Skeletal muscle satellite cell (primary cell): ENCODE measurements at regions not wholly inside any gene's neighbourhood (a gene's known extent, or its start where the extent isn't known, plus 50 kb on each side); places are given as distances from the start of the nearest gene placed in this dataset.
"Not testable (repeated sequence)": the region's sequence is repeated elsewhere in the genome, so short reads cannot be mapped to it uniquely, and the experiment has no call there.

ENCODE experiments used
- H3K27me3 ChIP-seq: 2 replicates; pipeline ENCODE4 v1.7.0; 2013; ENCODE audit warnings: low read length; ENCODE audit not compliant: control insufficient read depth, insufficient read depth
- H3K36me3 ChIP-seq: 2 replicates; pipeline ENCODE4 v1.7.0; 2013; ENCODE audit warnings: mild to moderate bottlenecking, control low read depth, low read length; ENCODE audit not compliant: insufficient read depth
- H3K4me1 ChIP-seq: 2 replicates; pipeline ENCODE4 v1.7.0; 2013; ENCODE audit warnings: low read length; ENCODE audit not compliant: control insufficient read depth, insufficient read depth
- H3K4me2 ChIP-seq: 2 replicates; pipeline ENCODE4 v1.7.0; 2013; ENCODE audit warnings: mild to moderate bottlenecking, low read length
- H3K4me3 ChIP-seq: 2 replicates; pipeline ENCODE4 v1.7.0; 2013; ENCODE audit warnings: low read length
- H3K9ac ChIP-seq: 2 replicates; pipeline ENCODE4 v1.7.0; 2013; ENCODE audit warnings: mild to moderate bottlenecking, low read depth, low read length, moderate library complexity
- H3K9me3 ChIP-seq: replicated peaks from 2 replicates; pipeline ENCODE4 v1.7.0; 2013; ENCODE audit warnings: mild to moderate bottlenecking, control low read depth, low read length

DNA sequence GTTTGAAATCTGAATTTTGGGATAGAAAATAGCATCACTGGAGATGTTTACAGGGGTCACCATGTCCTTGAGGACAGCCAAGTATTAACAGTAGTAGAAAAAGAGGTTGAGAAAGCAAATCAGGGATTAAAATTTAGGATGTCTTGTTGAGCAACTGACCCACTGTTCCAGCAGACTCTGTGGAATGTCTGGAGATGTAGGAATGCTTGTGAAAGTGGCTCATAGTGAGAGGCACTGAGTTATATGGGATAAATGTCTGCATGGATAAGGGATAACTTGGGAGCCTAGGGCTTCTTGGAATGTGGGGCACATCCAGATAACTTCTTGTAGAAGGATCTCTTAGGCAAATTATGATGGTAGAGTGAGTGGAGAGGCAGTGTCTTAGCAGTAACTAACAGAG lies 495.0 kb downstream of the TMX3 start:
- H3K27me3 ChIP-seq: no peaks in the 10 kb centered on the region
- H3K9ac ChIP-seq: no peak overlapping the region
- H3K4me1 ChIP-seq: peaks cover 11% of the 10 kb centered on the region
- H3K9me3 ChIP-seq: no peaks in the 10 kb centered on the region
- no peaks in the 10 kb centered on the region for H3K36me3 ChIP-seq
- no peak overlapping the region for H3K4me2 ChIP-seq
- H3K4me3 ChIP-seq: no peak overlapping the region

- no peaks in the 10 kb centered on the region for H3K36me3 ChIP-seq
- no peaks in the 10 kb centered on the region for H3K9me3 ChIP-seq
- H3K4me3 ChIP-seq: no peak overlapping the region
- no peak overlapping the region for H3K9ac ChIP-seq
- H3K4me1 ChIP-seq: peaks cover 11% of the 10 kb centered on the region
- no peak overlapping the region for H3K4me2 ChIP-seq
- no peaks in the 10 kb centered on the region for H3K27me3 ChIP-seq
Observed at GRCh38 chr18:68219274-68219673, 495.6 kb downstream of the TMX3 start.

GRCh38 chr18:68215931-68216330 lies 499.0 kb downstream of the TMX3 start:
- peak overlapping the region; percentile 30 for H3K9ac ChIP-seq
- H3K4me1 ChIP-seq: peaks cover 11% of the 10 kb centered on the region
- no peak overlapping the region for H3K4me2 ChIP-seq
- H3K4me3 ChIP-seq: no peak overlapping the region
- no peaks in the 10 kb centered on the region for H3K36me3 ChIP-seq
- H3K9me3 ChIP-seq: no peaks in the 10 kb centered on the region
- H3K27me3 ChIP-seq: no peaks in the 10 kb centered on the region

DNA sequence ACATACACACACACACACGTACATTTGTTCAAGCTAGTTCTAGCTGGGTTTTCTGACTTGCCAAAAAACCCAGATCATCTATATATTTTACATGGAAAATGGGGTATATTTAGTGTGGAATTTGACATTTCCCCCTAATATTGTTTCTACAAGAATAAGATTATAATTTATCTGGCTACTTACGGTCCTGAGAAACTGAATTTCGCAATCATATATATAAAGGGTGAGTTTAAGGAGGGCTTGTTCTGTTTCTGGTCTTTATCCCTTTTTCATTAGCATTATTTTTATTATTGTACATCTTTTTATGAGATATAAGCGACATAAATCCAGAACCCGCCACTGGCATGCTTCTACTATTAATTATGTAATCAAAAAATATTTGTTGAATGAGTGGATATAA lies 528.9 kb downstream of the TMX3 start:
- H3K4me3 ChIP-seq: no peak overlapping the region
- no peaks in the 10 kb centered on the region for H3K27me3 ChIP-seq
- H3K36me3 ChIP-seq: no peaks in the 10 kb centered on the region
- H3K9me3 ChIP-seq: no peaks in the 10 kb centered on the region
- H3K9ac ChIP-seq: no peak overlapping the region
- H3K4me2 ChIP-seq: no peak overlapping the region
- H3K4me1 ChIP-seq: no peaks in the 10 kb centered on the region

DNA sequence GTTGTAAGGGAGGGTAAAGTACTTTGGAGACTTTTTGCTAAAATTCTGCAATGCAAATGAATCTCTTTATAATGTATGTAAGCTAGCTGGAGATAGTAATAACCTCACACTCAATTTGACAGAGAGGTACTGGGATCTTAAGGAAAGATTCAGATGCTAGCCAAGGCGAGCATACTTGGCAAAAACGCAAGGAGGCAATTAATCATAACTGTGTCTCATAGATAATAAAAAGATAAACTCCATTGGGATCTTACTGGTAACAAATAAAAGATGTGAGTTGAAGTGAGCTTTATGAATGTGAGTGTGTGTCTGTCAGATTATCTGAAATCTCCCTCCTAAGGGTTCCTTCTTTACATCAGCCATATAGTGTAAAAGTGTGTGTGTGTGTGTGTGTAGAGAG lies 533.0 kb downstream of the TMX3 start:
- no peak overlapping the region for H3K4me2 ChIP-seq
- no peak overlapping the region for H3K4me3 ChIP-seq
- no peaks in the 10 kb centered on the region for H3K36me3 ChIP-seq
- no peaks in the 10 kb centered on the region for H3K9me3 ChIP-seq
- H3K4me1 ChIP-seq: peaks cover 17% of the 10 kb centered on the region
- no peak overlapping the region for H3K9ac ChIP-seq
- H3K27me3 ChIP-seq: no peaks in the 10 kb centered on the region

DNA sequence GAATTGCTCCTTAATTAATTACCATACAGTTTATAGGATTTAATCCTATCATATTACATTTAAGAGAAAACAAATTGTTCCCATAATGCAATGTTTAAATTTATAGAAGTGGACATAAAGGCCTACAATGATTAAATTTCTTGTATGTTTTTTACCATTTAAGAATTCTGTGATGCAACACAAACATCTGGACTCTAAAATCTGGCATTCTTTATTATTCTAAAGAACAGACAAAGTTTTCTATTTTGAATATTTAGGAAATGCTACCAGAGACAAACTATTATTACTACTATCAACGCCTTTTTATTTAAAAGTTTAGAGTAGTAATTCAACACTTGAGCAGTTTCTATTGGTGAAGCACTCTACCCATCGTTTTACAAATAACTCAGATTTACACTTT lies 535.1 kb downstream of the TMX3 start:
- Histone ChIP-seq H3K4me2 (no peak overlapping the region), H3K27me3 (no peaks in the 10 kb centered on the region), H3K4me1 (peaks cover 17% of the 10 kb centered on the region), H3K4me3 (no peak overlapping the region), H3K9me3 (no peaks in the 10 kb centered on the region), H3K9ac (no peak overlapping the region), H3K36me3 (no peaks in the 10 kb centered on the region)

DNA sequence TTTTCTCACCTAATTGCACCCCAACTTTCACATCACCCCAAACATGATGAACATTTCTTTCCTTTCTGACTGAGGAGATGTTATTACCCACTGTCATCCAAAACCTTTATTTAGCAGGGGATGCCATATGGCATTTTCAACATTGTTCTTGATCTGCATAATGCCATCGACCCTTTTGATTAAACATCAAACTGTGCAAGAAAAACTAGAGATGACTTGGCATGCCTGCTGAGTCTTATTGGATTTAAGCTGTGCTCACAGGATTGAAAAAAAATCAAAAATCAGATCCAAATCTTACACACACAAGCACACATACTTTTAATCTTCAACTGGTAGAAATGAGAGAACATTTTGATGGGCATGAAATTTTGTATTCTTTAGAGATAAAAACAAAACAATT lies 536.0 kb downstream of the TMX3 start:
- Histone ChIP-seq H3K4me3 (no peak overlapping the region), H3K4me1 (peaks cover 17% of the 10 kb centered on the region), H3K9me3 (no peaks in the 10 kb centered on the region), H3K36me3 (no peaks in the 10 kb centered on the region), H3K4me2 (no peak overlapping the region), H3K27me3 (no peaks in the 10 kb centered on the region), H3K9ac (peak overlapping the region; percentile 34)

GRCh38 chr18:68177807-68178702 lies 536.9 kb downstream of the TMX3 start:
- peaks cover 17% of the 10 kb centered on the region for H3K4me1 ChIP-seq
- H3K9ac ChIP-seq: peak overlapping the region; percentile 34
- H3K36me3 ChIP-seq: no peaks in the 10 kb centered on the region
- H3K4me2 ChIP-seq: peak overlapping the region; percentile 12
- no peaks in the 10 kb centered on the region for H3K9me3 ChIP-seq
- no peak overlapping the region for H3K4me3 ChIP-seq
- no peaks in the 10 kb centered on the region for H3K27me3 ChIP-seq

DNA sequence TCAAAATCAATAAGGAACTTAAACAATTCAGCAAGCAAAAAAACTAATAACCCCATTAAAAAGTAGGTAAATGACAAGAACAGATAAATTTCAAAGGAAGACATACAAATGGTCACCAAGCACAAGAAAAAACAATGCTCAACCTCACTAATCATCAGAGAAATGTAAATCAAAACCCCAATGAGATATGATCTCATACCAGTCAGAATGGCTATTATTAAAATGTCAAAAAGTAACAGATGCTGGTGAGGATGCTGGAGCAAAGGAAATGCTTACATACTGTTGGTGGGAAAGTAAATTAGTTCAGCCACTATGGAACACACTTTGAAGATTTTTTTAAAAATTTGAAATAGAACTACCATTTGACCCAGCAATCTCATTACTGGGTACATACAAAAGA lies 538.0 kb downstream of the TMX3 start:
- peaks cover 17% of the 10 kb centered on the region for H3K4me1 ChIP-seq
- no peak overlapping the region for H3K4me3 ChIP-seq
- no peaks in the 10 kb centered on the region for H3K9me3 ChIP-seq
- H3K36me3 ChIP-seq: no peaks in the 10 kb centered on the region
- H3K4me2 ChIP-seq: no peak overlapping the region
- H3K27me3 ChIP-seq: no peaks in the 10 kb centered on the region
- no peak overlapping the region for H3K9ac ChIP-seq

DNA sequence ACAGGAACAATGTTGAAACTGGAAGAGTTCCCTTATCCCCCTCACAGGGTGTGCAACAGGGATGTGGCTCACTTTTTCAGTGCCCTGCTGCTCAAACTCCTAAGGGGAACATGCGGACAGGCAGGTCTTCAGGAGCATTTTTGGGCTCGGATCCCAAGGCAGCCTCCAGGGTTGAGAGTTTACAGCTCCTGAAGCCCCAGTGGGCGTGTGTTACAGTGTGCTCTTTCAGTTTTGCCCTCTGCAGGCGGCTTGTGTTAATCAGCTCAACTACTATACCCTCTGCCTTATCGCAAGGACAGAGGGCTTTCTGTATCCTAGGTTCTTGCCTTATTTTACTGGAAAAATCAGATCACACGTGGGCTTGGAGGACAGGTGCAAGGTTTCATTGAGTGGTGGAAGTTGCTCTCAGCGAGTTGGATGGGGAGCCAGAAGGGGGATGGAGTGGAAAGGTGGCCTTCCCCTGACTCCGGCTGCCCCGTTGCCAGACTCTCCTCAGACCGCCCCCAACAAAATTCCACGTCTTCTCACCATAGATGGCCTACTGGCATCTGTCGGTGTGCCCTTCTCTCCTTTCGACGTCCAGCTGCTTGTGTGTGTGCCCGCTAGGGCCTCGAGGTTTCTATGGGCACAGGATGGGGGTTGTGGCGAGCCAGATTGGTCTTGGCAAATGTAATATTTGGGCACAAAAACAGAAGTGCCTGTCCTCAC lies 541.9 kb downstream of the TMX3 start:
- no peaks in the 10 kb centered on the region for H3K27me3 ChIP-seq
- H3K9me3 ChIP-seq: no peaks in the 10 kb centered on the region
- H3K4me2 ChIP-seq: no peak overlapping the region
- H3K4me3 ChIP-seq: no peak overlapping the region
- no peaks in the 10 kb centered on the region for H3K36me3 ChIP-seq
- H3K9ac ChIP-seq: no peak overlapping the region
- H3K4me1 ChIP-seq: peaks cover 3% of the 10 kb centered on the region

DNA sequence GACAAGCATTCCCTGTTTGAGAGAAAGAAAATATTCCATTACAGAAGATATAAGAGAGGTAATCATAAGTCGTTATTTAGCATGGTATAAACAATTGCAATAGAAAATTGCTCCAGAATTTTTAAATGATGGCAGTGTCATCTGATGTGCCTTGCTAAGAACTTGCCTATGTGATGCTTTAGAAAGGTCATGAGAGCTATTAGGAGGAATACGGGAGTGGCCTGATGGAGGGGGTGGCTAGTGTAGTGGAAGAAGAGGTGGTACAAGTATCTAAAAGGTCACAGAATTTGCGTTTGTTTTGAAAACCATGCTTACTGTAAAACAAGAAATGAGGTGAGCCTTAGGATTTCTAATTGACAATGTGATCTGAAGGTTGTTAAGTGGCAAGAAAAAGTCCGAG lies 550.0 kb downstream of the TMX3 start:
- Histone ChIP-seq H3K4me1 (peaks cover 8% of the 10 kb centered on the region), H3K27me3 (no peaks in the 10 kb centered on the region), H3K36me3 (no peaks in the 10 kb centered on the region), H3K9ac (no peak overlapping the region), H3K9me3 (no peaks in the 10 kb centered on the region), H3K4me2 (no peak overlapping the region), H3K4me3 (no peak overlapping the region)

DNA sequence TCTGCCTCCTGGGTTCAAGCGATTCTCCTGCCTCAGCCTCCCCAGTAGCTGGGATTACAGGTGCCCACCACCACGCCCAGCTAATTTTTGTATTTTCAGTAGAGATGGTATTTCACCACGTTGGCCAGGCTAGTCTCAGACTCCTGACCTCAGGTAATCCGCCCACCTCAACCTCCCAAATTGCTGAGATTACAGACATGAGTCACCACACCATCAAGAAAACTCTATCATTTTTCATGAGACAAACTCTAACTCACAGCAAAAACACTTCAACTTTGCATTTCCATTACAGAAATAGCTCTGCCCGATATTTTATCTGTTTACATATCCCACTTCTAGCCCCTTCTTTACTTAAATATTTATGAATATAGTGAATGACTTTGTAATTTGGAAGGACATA lies 561.1 kb downstream of the TMX3 start:
- not testable (repeated sequence) for H3K27me3 ChIP-seq, H3K4me1 ChIP-seq, H3K9ac ChIP-seq, H3K4me3 ChIP-seq, H3K9me3 ChIP-seq, H3K36me3 ChIP-seq, H3K4me2 ChIP-seq
